GM12874 (cell line): ENCODE measurements at regions not wholly inside any gene's neighbourhood (a gene's known extent, or its start where the extent isn't known, plus 50 kb on each side); places are given as distances from the start of the nearest gene placed in this dataset.

ENCODE experiments used
- TF ChIP-seq, protein P1 (sequence below): IDR thresholded peaks from 2 replicates; pipeline ENCODE4 v1.5.1; 2011; ENCODE audit warnings: low read depth, mild to moderate bottlenecking, control low read depth, low read length, moderate library complexity; ENCODE audit not compliant: insufficient read depth

DNA sequence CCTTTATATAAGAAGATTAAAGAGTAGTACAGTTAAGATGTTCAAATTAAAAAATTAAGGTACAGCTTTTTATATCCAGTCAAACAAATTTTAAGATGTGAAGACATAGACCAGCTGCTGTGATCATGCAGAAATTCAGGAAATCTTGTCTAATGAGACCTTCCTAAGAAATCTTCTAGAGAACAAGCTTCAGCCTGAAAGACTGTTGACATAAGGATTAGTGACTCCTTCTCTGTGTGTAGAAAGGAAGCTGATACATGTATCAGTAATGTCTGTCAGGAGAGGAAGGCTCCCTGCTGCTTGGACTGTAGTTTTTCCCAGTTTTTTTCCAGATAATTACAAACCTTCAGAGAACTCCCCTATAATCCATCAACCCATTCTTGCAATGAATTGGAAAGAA lies 75.8 kb upstream of the PCSK5 start:
- TF ChIP-seq, protein P1, sequence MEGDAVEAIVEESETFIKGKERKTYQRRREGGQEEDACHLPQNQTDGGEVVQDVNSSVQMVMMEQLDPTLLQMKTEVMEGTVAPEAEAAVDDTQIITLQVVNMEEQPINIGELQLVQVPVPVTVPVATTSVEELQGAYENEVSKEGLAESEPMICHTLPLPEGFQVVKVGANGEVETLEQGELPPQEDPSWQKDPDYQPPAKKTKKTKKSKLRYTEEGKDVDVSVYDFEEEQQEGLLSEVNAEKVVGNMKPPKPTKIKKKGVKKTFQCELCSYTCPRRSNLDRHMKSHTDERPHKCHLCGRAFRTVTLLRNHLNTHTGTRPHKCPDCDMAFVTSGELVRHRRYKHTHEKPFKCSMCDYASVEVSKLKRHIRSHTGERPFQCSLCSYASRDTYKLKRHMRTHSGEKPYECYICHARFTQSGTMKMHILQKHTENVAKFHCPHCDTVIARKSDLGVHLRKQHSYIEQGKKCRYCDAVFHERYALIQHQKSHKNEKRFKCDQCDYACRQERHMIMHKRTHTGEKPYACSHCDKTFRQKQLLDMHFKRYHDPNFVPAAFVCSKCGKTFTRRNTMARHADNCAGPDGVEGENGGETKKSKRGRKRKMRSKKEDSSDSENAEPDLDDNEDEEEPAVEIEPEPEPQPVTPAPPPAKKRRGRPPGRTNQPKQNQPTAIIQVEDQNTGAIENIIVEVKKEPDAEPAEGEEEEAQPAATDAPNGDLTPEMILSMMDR, result no peak

- TF ChIP-seq, protein P1, result no peak
Observed at GRCh38 chr9:75823151-75823550, 67.3 kb upstream of the PCSK5 start.

- TF ChIP-seq, protein P1, result no peak
Observed at GRCh38 chr9:75824816-75825568, 65.5 kb upstream of the PCSK5 start.

DNA sequence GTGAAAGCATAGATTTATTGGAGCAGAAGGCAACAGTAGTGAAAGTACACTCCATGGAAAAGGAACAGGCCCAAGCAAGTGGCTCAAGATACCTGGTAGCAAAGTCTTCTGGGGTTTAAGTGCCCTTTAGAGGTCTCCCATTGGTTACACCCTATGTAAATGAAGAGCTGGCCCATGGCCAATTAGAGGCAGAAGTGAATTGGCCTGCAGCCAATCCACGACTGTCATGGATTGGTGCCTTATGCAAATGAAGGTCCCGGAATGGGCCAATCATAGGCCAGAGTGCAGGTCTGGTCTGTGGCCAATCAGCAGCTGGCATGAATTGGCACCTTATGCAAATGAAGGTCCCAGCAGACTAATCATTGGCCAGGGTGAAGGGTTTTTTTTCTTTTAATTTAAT lies 64.2 kb upstream of the PCSK5 start:
- TF ChIP-seq, protein P1, result no peak

DNA sequence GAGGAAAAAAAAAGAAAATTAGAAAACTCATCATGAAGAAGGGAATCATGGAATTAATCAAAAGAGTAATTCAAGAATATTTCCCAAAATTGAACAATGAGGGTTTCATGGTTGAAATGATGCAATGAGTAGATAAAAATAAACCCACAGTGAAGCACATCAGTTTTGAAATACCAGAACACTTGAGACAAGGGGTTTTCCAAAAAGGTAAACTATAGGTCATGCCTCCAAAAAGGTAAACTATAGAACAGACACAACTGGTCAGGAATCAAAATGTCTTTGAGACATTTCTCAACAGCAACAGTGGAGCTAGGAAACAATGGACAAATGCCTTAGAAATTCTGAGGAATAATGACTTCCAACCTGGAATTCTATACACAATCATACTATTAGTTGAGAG lies 60.2 kb upstream of the PCSK5 start:
- TF ChIP-seq, protein P1, result no peak

DNA sequence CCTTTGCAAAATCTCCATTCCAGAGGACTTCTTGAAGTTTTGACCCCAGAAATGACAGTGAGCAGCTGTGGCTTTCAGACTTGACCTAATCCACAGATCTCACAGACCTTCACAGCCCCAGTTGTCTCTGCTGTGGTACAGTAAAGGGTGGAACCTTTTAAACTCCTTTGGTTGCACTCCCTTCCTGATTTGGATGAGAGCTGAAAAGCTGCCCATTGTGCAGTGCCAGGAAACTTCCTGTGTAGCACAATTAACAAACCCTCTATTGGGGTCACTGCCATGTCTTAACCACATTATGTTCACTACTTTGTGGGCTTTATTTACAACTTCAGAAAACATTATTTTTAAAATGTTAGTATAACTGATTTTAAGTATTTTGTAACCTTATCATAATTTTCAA lies 56.7 kb upstream of the PCSK5 start:
- TF ChIP-seq, protein P1, result no peak

- TF ChIP-seq, protein P1, result no peak
Observed at GRCh38 chr9:75834878-75835277, 55.6 kb upstream of the PCSK5 start.
